GM12865 (cell line): ENCODE measurements at regions not wholly inside any gene's neighbourhood (a gene's known extent, or its start where the extent isn't known, plus 50 kb on each side); places are given as distances from the start of the nearest gene placed in this dataset.

Experiments used
- DNase-seq: peaks from one replicate; pipeline ENCODE4 v3.0.0; 2010; ENCODE audit warnings: low read depth
- H3K4me3 ChIP-seq: 2 replicates; pipeline ENCODE4 v1.5.1; 2011; ENCODE audit warnings: mild to moderate bottlenecking, low read depth, low read length, control low read depth
- CTCF ChIP-seq: IDR thresholded peaks from 2 replicates; pipeline ENCODE4 v1.5.1; 2011; ENCODE audit warnings: low read length, control low read depth, low read depth, inconsistent platforms; ENCODE audit not compliant: insufficient read depth; ENCODE audit errors: missing control alignments

- DNase-seq: no peak
- TF ChIP-seq CTCF: no peak
- no peak overlapping the region for H3K4me3 ChIP-seq
These were observed 94.2 kb downstream of the ERMARD start for GRCh38 chr6:169845426-169846285.

- TF ChIP-seq CTCF: no peak
- no peak overlapping the region for H3K4me3 ChIP-seq
- no peak for DNase-seq
These were observed 93.5 kb downstream of the ERMARD start for GRCh38 chr6:169844946-169845345.

- no peak for TF ChIP-seq CTCF
- DNase-seq: no peak
These were observed 92.6 kb downstream of the ERMARD start for GRCh38 chr6:169843991-169844390.

GRCh38 chr6:169843110-169843509 is 91.7 kb downstream of the ERMARD start:
- no peak overlapping the region for H3K4me3 ChIP-seq
- TF ChIP-seq CTCF: no peak
- no peak for DNase-seq

More at GRCh38 chr6:169843991-169844390, 92.6 kb downstream of the ERMARD start:
- H3K4me3 ChIP-seq: no peak overlapping the region

GRCh38 chr6:169841907-169842606 is 90.6 kb downstream of the ERMARD start:
- no peak for TF ChIP-seq CTCF
- no peak for DNase-seq

GRCh38 chr6:169841251-169841650 is 89.8 kb downstream of the ERMARD start:
- TF ChIP-seq CTCF: no peak
- no peak overlapping the region for H3K4me3 ChIP-seq
- DNase-seq: no peak

More at GRCh38 chr6:169841907-169842606, 90.6 kb downstream of the ERMARD start:
- H3K4me3 ChIP-seq: no peak overlapping the region
